Prostate gland (tissue), 2 donors: ENCODE measurements at regions not wholly inside any gene's neighbourhood (a gene's known extent, or its start where the extent isn't known, plus 50 kb on each side); places are given as distances from the start of the nearest gene placed in this dataset.

Source experiments
- POLR2A ChIP-seq: fragments of 450-650 bp; IDR thresholded peaks from one replicate; pipeline ENCODE4 v1.6.1; 2016; ENCODE audit warnings: antibody characterized with exemption, mild to moderate bottlenecking
- POLR2AphosphoS5 ChIP-seq: sonication (generic); formaldehyde crosslinking; IDR thresholded peaks from one replicate; pipeline ENCODE4 v1.6.1; 2017; ENCODE audit warnings: antibody characterized with exemption
- TF ChIP-seq, protein P1 (sequence below), 4 experiments: fragments of 200-600 bp in 2 of 4; fragments of 450-650 bp in 2 of 4; sonication (generic) in 2 of 4; IDR thresholded peaks; 1 replicate in 3 of 4; 2 replicates in 1 of 4; pipeline ENCODE4 v1.5.1; 2016 to 2019; ENCODE audit warnings: antibody characterized with exemption in 4 of 4, mild to moderate bottlenecking in 2 of 4, moderate library complexity in 2 of 4

DNA sequence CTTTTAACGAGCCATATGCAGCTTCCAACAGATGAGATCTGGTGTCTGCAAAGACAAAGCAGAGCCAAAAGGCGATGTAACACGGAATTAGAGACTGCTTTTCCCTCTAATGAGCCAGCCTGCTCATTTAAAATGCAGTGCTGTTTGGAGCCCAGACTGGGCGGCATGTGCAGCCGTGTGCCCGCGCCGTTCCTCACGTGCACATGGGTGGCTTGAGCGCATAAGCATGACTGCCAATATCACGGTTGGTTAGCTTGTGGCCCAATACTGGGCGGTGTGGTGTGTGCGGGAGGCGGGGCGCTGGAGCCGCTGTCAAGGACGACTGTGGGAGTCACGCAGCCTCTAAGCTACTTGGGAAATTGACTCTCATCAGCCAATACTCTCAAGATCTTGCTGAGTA lies 87.0 kb upstream of the SCOC start:
- TF ChIP-seq, protein P1, sequence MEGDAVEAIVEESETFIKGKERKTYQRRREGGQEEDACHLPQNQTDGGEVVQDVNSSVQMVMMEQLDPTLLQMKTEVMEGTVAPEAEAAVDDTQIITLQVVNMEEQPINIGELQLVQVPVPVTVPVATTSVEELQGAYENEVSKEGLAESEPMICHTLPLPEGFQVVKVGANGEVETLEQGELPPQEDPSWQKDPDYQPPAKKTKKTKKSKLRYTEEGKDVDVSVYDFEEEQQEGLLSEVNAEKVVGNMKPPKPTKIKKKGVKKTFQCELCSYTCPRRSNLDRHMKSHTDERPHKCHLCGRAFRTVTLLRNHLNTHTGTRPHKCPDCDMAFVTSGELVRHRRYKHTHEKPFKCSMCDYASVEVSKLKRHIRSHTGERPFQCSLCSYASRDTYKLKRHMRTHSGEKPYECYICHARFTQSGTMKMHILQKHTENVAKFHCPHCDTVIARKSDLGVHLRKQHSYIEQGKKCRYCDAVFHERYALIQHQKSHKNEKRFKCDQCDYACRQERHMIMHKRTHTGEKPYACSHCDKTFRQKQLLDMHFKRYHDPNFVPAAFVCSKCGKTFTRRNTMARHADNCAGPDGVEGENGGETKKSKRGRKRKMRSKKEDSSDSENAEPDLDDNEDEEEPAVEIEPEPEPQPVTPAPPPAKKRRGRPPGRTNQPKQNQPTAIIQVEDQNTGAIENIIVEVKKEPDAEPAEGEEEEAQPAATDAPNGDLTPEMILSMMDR (IDR thresholded peaks at IDR 0.05), result no peak
- TF ChIP-seq POLR2A (no peak), POLR2AphosphoS5 (no peak)
